SK-N-SH (cell line): ENCODE measurements at regions not wholly inside any gene's neighbourhood (a gene's known extent, or its start where the extent isn't known, plus 50 kb on each side); places are given as distances from the start of the nearest gene placed in this dataset.

Source experiments
- CTCF ChIA-PET: fragments of 300-600, 350-600 bp; formaldehyde crosslinking; extraction: SDS; loops from one replicate; lab custom pipeline; 2021; lab: Yijun Ruan, JAX
- POLR2A ChIA-PET: fragments of 350-600 bp; sonication (Branson Sonifier 250); formaldehyde crosslinking; extraction: SDS; loops from one replicate; lab custom pipeline; 2020; ENCODE audit warnings: antibody characterized with exemption, inconsistent platforms; lab: Yijun Ruan, JAX
- DNase-seq: peaks from one replicate; pipeline ENCODE4 v3.0.0; 2012
- H2AFZ ChIP-seq: fragments of 200-600 bp; sonication (generic); 2 replicates; pipeline ENCODE4 v1.8.1; 2016; ENCODE audit warnings: antibody characterized with exemption, mild to moderate bottlenecking, low read depth
- H3F3A ChIP-seq: fragments of 200-600 bp; sonication (generic); replicated peaks from 2 replicates; pipeline ENCODE3; 2016; ENCODE audit warnings: antibody characterized with exemption, mild to moderate bottlenecking; ENCODE audit not compliant: insufficient read depth
- H3K27ac ChIP-seq, 2 experiments: fragments of 200-500 bp in 1 of 2; fragments of 200-600 bp in 1 of 2; sonication (Bioruptor generic) in 1 of 2; sonication (generic), shearing (Covaris generic) in 1 of 2; 2 replicates each; pipeline versions ENCODE4 v1.5.1 to v1.6.1; 2014 to 2016; ENCODE audit warnings: low read depth in 2 of 2, inconsistent platforms in 1 of 2, low read length in 1 of 2, mild to moderate bottlenecking in 1 of 2, mixed read lengths in 1 of 2
- H3K27me3 ChIP-seq: fragments of 200-600 bp; sonication (generic), shearing (Covaris generic); 2 replicates; pipeline ENCODE4 v1.6.1; 2016; ENCODE audit warnings: mixed run types; ENCODE audit not compliant: insufficient read depth
- H3K36me3 ChIP-seq, 2 experiments: fragments of 200-500 bp in 1 of 2; fragments of 200-600 bp in 1 of 2; sonication (Bioruptor generic) in 1 of 2; sonication (generic) in 1 of 2; replicated peaks in 1 of 2; 2 replicates each; pipeline versions ENCODE3 to v1.5.1; 2014 to 2016; ENCODE audit warnings: low read length in 1 of 2, mild to moderate bottlenecking in 1 of 2; ENCODE audit not compliant: insufficient read depth in 2 of 2, control insufficient read depth in 1 of 2
- H3K4me1 ChIP-seq, 2 experiments: fragments of 200-500 bp in 1 of 2; fragments of 200-600 bp in 1 of 2; sonication (Bioruptor generic) in 1 of 2; sonication (generic), shearing (Covaris generic) in 1 of 2; 2 replicates each; pipeline versions ENCODE4 v1.5.1 to v1.6.1; 2014 to 2016; ENCODE audit warnings: low read depth in 1 of 2, low read length in 1 of 2, mixed run types in 1 of 2; ENCODE audit not compliant: insufficient read depth in 2 of 2, control insufficient read depth in 1 of 2
- H3K4me2 ChIP-seq: fragments of 200-600 bp; sonication (generic), shearing (Covaris generic); 2 replicates; pipeline ENCODE4 v1.6.1; 2017; ENCODE audit warnings: mixed run types
- H3K4me3 ChIP-seq, 2 experiments: fragments of 200-500 bp in 1 of 2; fragments of 200-600 bp in 1 of 2; sonication (Bioruptor generic) in 1 of 2; sonication (generic), shearing (Covaris generic) in 1 of 2; 2 replicates each; pipeline versions ENCODE4 v1.5.1 to v1.8.1; 2014 to 2016; ENCODE audit warnings: low read depth in 2 of 2, inconsistent platforms in 1 of 2, low read length in 1 of 2, mild to moderate bottlenecking in 1 of 2, mixed read lengths in 1 of 2, moderate library complexity in 1 of 2
- H3K79me2 ChIP-seq: fragments of 200-600 bp; sonication (generic); 2 replicates; pipeline ENCODE4 v1.8.1; 2017; ENCODE audit warnings: mild to moderate bottlenecking; ENCODE audit not compliant: insufficient read depth
- H3K9ac ChIP-seq: fragments of 200-600 bp; sonication (generic); 2 replicates; pipeline ENCODE4 v1.6.1; 2017; ENCODE audit warnings: mixed run types
- H3K9me2 ChIP-seq: fragments of 200-600 bp; sonication (generic); 2 replicates; pipeline ENCODE4 v1.6.1; 2017; ENCODE audit warnings: mixed run types
- H3K9me3 ChIP-seq: fragments of 200-600 bp; sonication (generic); 2 replicates; pipeline ENCODE4 v1.6.1; 2017; ENCODE audit warnings: mixed run types, mild to moderate bottlenecking, moderate library complexity
- H4K20me1 ChIP-seq: fragments of 200-600 bp; sonication (generic); 2 replicates; pipeline ENCODE4 v1.6.1; 2017; ENCODE audit warnings: mild to moderate bottlenecking, mixed run types; ENCODE audit not compliant: insufficient read depth
- ELF1 ChIP-seq: IDR thresholded peaks from 2 replicates; pipeline ENCODE4 v1.4.0; 2012
- EP300 ChIP-seq, 2 experiments: IDR thresholded peaks; 2 replicates each; pipeline versions ENCODE4 v1.4.0 to v1.6.1; 2012; ENCODE audit warnings: borderline replicate concordance in 1 of 2, low read depth in 1 of 2, low read length in 1 of 2
- FOSL2 ChIP-seq: IDR thresholded peaks from 2 replicates; pipeline ENCODE4 v1.4.0; 2012; ENCODE audit warnings: low read depth, mild to moderate bottlenecking, moderate library complexity, borderline replicate concordance
- FOXM1 ChIP-seq: IDR thresholded peaks from 2 replicates; pipeline ENCODE4 v1.4.0; 2012; ENCODE audit warnings: low read depth, mild to moderate bottlenecking
- MEF2A ChIP-seq: IDR thresholded peaks from 2 replicates; pipeline ENCODE4 v1.4.0; 2012; ENCODE audit warnings: low read depth, borderline replicate concordance
- MXI1 ChIP-seq: IDR thresholded peaks from 2 replicates; pipeline ENCODE4 v1.6.1; 2012; ENCODE audit warnings: mild to moderate bottlenecking, low read depth, low read length, improper control_type of control experiment
- NFIC ChIP-seq: IDR thresholded peaks from 2 replicates; pipeline ENCODE4 v1.4.0; 2012; ENCODE audit warnings: borderline replicate concordance
- NRF1 ChIP-seq: IDR thresholded peaks from 2 replicates; pipeline ENCODE4 v1.6.1; 2012; ENCODE audit warnings: low read depth, mild to moderate bottlenecking, low read length
- RCOR1 ChIP-seq: fragments of 150-350 bp; IDR thresholded peaks from 2 replicates; pipeline ENCODE4 v1.6.1; 2017; ENCODE audit warnings: antibody characterized with exemption, low read length
- RFX5 ChIP-seq: IDR thresholded peaks from 2 replicates; pipeline ENCODE4 v1.6.1; 2012; ENCODE audit warnings: mild to moderate bottlenecking, improper control_type of control experiment, low read length
- SIN3A ChIP-seq: IDR thresholded peaks from 2 replicates; pipeline ENCODE4 v1.6.1; 2012; ENCODE audit warnings: low read depth, mild to moderate bottlenecking, low read length, moderate library complexity, borderline replicate concordance
- SMC3 ChIP-seq: IDR thresholded peaks from 2 replicates; pipeline ENCODE4 v1.6.1; 2012; ENCODE audit warnings: low read depth, low read length, improper control_type of control experiment
- TAF1 ChIP-seq: IDR thresholded peaks from 2 replicates; pipeline ENCODE4 v1.6.1; 2012; ENCODE audit warnings: low read depth, mild to moderate bottlenecking, low read length, moderate library complexity, borderline replicate concordance
- TCF12 ChIP-seq: IDR thresholded peaks from 2 replicates; pipeline ENCODE4 v1.4.0; 2012
- YY1 ChIP-seq: IDR thresholded peaks from 2 replicates; pipeline ENCODE4 v1.4.0; 2012; ENCODE audit warnings: low read depth, mild to moderate bottlenecking
- WGBS: methylation state at CpG from one replicate; pipeline ENCODE4 v1.1.6; 2017; ENCODE audit warnings: low lambda C conversion rate; 5-methylcytosine and 5-hydroxymethylcytosine counted together
- TF ChIP-seq, protein P1 (sequence below): IDR thresholded peaks from 2 replicates; pipeline ENCODE4 v1.4.0; 2012; ENCODE audit warnings: low read depth, borderline replicate concordance
- TF ChIP-seq, protein P2 (sequence below): fragments of 150-350 bp; IDR thresholded peaks from 2 replicates; pipeline ENCODE4 v1.6.1; 2016; ENCODE audit warnings: mild to moderate bottlenecking, low read depth, low read length
- TF ChIP-seq, protein P3 (sequence below): IDR thresholded peaks from 2 replicates; pipeline ENCODE4 v1.4.0; 2012; ENCODE audit warnings: low read depth
- TF ChIP-seq, protein P4 (sequence below): fragments of 200-600 bp; sonication (generic); IDR thresholded peaks from 2 replicates; pipeline ENCODE4 v1.6.1; 2017; ENCODE audit warnings: antibody characterized with exemption, mild to moderate bottlenecking, moderate library complexity
- TF ChIP-seq, protein P5 (sequence below): fragments of 150-350 bp; IDR thresholded peaks from 2 replicates; pipeline ENCODE4 v1.6.1; 2017; ENCODE audit warnings: antibody characterized with exemption, low read length, low read depth, borderline replicate concordance

DNA sequence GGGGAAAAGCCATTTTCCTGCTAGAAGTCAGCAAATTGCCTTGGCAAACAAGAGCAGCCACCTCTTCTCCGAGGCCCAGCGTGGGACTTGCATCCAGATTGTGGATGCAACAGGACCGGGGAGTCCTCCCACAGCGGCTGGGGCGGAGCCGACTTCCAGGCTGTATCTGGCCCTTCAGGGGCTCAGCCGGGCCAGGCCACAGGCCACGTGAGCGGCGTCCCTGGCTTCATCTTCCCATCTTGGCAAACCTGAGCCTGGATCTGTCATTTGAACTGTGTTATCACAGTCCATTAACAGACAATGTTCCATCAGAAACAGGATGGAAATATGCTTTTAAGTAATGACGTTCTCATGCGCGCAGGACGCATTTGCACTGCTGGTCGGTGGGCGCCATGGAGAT lies 483.5 kb upstream of the SALL3 start:
- H3K9me3 ChIP-seq, result no peaks in the 10 kb centered on the region
- no peaks in the 10 kb centered on the region for H3F3A ChIP-seq
- H3K9me2 ChIP-seq, result no peaks in the 10 kb centered on the region
- ChIA-PET POLR2A (no interaction called here), CTCF (no interaction called here)
- H3K4me2 ChIP-seq, result no peak overlapping the region
- no peaks in the 10 kb centered on the region for H3K36me3 ChIP-seq
- H4K20me1 ChIP-seq, result no peaks in the 10 kb centered on the region
- H3K27ac ChIP-seq, result no peak overlapping the region
- no peak overlapping the region for H3K4me3 ChIP-seq
- WGBS, result 13% methylated on average over 12 of the region's 16 CpGs
- H3K4me1 ChIP-seq, result no peaks in the 10 kb centered on the region
- DNase-seq, result no peak
- H3K79me2 ChIP-seq, result no peaks in the 10 kb centered on the region
- no peak overlapping the region for H2AFZ ChIP-seq
- H3K9ac ChIP-seq, result no peak overlapping the region
- no peak for TF ChIP-seq EP300 (IDR thresholded peaks at IDR 0.05; ENCODE audit: borderline replicate concordance in 1 of 2, low read depth in 1 of 2, low read length in 1 of 2)
- no peak for TF ChIP-seq FOSL2
- TF ChIP-seq FOXM1, result no peak
- H3K27me3 ChIP-seq, result no peaks in the 10 kb centered on the region

DNA sequence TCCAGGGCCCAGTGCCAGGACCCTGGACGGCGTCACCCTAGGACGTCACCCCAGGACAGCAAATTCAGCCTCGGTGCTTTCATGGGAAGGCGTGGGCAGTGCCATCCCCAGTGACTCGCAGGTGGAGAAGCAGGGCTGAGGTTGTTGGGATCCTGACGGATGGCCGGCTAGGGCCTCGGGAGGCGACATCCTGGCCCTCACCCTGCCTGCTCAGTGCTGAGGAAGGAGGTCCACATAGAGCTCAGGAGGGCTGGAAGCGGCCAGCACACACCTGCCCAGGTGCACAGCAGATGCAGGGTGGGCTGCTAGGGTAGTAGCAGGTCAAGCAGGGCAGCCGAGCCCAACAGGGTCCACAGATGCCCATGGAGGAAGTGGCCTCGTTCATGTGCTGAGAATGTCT lies 482.0 kb upstream of the SALL3 start:
- Histone ChIP-seq H3K4me1 (no peaks in the 10 kb centered on the region), H3F3A (no peaks in the 10 kb centered on the region), H3K9me2 (no peaks in the 10 kb centered on the region), H2AFZ (no peak overlapping the region), H3K4me3 (no peak overlapping the region), H3K79me2 (no peaks in the 10 kb centered on the region), H3K36me3 (no peaks in the 10 kb centered on the region), H3K27ac (no peak overlapping the region), H4K20me1 (no peaks in the 10 kb centered on the region), H3K4me2 (no peak overlapping the region), H3K9ac (no peak overlapping the region), H3K27me3 (no peaks in the 10 kb centered on the region), H3K9me3 (no peaks in the 10 kb centered on the region)
- DNase-seq, result no peak
- ChIA-PET CTCF (no interaction called here), POLR2A (no interaction called here)
- WGBS, result 0% methylated on average over 2 of the region's 13 CpGs
- TF ChIP-seq SMC3 (no peak), NRF1 (no peak), YY1 (no peak), RCOR1 (no peak), TCF12 (no peak), EP300 (IDR thresholded peaks at IDR 0.05; ENCODE audit: borderline replicate concordance in 1 of 2, low read depth in 1 of 2, low read length in 1 of 2) (no peak), TAF1 (no peak), ELF1 (no peak), FOXM1 (no peak), MEF2A (no peak), MXI1 (no peak), SIN3A (no peak), NFIC (no peak), RFX5 (no peak)
- TF ChIP-seq, protein P1, sequence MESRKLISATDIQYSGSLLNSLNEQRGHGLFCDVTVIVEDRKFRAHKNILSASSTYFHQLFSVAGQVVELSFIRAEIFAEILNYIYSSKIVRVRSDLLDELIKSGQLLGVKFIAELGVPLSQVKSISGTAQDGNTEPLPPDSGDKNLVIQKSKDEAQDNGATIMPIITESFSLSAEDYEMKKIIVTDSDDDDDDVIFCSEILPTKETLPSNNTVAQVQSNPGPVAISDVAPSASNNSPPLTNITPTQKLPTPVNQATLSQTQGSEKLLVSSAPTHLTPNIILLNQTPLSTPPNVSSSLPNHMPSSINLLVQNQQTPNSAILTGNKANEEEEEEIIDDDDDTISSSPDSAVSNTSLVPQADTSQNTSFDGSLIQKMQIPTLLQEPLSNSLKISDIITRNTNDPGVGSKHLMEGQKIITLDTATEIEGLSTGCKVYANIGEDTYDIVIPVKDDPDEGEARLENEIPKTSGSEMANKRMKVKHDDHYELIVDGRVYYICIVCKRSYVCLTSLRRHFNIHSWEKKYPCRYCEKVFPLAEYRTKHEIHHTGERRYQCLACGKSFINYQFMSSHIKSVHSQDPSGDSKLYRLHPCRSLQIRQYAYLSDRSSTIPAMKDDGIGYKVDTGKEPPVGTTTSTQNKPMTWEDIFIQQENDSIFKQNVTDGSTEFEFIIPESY, result no peak
- TF ChIP-seq, protein P2, sequence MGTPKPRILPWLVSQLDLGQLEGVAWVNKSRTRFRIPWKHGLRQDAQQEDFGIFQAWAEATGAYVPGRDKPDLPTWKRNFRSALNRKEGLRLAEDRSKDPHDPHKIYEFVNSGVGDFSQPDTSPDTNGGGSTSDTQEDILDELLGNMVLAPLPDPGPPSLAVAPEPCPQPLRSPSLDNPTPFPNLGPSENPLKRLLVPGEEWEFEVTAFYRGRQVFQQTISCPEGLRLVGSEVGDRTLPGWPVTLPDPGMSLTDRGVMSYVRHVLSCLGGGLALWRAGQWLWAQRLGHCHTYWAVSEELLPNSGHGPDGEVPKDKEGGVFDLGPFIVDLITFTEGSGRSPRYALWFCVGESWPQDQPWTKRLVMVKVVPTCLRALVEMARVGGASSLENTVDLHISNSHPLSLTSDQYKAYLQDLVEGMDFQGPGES, result no peak
- TF ChIP-seq, protein P3, sequence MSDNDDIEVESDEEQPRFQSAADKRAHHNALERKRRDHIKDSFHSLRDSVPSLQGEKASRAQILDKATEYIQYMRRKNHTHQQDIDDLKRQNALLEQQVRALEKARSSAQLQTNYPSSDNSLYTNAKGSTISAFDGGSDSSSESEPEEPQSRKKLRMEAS, result no peak
- TF ChIP-seq, protein P4, sequence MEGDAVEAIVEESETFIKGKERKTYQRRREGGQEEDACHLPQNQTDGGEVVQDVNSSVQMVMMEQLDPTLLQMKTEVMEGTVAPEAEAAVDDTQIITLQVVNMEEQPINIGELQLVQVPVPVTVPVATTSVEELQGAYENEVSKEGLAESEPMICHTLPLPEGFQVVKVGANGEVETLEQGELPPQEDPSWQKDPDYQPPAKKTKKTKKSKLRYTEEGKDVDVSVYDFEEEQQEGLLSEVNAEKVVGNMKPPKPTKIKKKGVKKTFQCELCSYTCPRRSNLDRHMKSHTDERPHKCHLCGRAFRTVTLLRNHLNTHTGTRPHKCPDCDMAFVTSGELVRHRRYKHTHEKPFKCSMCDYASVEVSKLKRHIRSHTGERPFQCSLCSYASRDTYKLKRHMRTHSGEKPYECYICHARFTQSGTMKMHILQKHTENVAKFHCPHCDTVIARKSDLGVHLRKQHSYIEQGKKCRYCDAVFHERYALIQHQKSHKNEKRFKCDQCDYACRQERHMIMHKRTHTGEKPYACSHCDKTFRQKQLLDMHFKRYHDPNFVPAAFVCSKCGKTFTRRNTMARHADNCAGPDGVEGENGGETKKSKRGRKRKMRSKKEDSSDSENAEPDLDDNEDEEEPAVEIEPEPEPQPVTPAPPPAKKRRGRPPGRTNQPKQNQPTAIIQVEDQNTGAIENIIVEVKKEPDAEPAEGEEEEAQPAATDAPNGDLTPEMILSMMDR, result no peak
- TF ChIP-seq, protein P5, sequence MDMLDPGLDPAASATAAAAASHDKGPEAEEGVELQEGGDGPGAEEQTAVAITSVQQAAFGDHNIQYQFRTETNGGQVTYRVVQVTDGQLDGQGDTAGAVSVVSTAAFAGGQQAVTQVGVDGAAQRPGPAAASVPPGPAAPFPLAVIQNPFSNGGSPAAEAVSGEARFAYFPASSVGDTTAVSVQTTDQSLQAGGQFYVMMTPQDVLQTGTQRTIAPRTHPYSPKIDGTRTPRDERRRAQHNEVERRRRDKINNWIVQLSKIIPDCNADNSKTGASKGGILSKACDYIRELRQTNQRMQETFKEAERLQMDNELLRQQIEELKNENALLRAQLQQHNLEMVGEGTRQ, result no peak
